Stimulated activated CD8-positive, alpha-beta memory T cell treated with anti-CD3 and anti-CD28 coated beads, Interleukin-15, amount 100 ng/mL, for 48 hours (primary cell): ENCODE measurements at regions not wholly inside any gene's neighbourhood (a gene's known extent, or its start where the extent isn't known, plus 50 kb on each side); places are given as distances from the start of the nearest gene placed in this dataset.

Source experiments
- DNase-seq, 2 donors: peaks; one replicate each; pipeline ENCODE4 v3.0.0-alpha.2; 2020; ENCODE audit warnings: low read depth in 2 of 2

DNA sequence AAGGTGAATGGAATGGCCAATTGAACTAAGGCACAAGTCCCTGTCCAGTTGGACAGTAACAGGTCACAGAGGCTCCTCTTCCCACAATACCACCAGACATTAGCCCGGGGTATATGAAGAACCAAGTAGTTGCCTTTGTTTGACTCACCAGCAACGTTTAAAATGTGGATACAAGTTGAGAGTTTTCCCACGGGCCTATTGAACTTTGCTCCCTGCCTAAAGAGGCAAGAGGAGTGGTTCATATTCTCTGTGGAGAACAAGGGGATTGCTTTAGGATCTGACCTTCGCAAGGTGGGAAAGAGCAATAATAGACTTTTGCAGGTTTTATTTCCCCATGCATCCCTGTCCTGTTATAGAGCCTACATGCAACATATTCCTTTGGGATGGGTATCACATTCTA lies 177.2 kb downstream of the POU4F1 start:
- DNase-seq = no peak

DNA sequence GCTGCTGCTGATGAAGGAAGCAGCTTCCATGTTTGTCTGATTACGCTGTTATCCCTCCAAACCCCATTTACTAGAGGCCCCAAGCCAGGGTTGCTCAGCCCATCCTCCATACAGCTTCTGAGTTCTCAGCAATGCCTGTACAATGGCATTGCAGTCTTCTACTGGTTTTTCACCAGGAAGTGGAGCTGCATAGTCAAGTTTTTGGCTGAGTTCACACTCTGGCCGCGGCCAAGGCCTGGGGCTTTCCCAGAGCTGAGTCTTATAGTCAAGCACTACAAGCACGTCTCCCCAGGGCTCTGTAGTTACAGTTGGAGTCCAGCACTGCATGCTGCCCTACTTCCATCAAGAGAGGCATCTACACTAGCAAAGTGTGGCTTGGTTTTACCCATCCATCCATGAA lies 182.5 kb downstream of the POU4F1 start:
- no peak for DNase-seq

- DNase-seq = no peak
Observed at GRCh38 chr13:78413887-78414553, 189.3 kb downstream of the POU4F1 start.

GRCh38 chr13:78410847-78411246 lies 192.5 kb downstream of the POU4F1 start:
- DNase-seq = no peak

DNA sequence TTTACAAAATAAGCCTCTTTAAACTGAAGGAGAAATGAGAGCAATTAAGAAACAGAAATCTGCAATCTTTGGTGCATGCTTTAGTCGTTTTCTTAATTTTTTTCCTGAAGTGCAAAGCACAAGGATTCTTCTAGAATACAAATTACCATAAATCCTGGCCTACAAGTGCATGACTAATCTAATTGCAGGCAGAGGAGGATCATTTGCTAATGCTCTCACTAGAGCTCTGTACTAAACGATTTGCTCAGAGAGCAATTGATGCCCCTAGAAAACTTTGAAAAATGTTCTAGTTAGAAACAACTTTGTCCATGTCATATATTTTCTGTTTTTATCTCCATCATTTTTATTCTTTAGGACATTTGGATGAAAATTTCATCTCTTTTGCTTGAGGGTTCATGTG lies 193.2 kb downstream of the POU4F1 start:
- no peak for DNase-seq

DNA sequence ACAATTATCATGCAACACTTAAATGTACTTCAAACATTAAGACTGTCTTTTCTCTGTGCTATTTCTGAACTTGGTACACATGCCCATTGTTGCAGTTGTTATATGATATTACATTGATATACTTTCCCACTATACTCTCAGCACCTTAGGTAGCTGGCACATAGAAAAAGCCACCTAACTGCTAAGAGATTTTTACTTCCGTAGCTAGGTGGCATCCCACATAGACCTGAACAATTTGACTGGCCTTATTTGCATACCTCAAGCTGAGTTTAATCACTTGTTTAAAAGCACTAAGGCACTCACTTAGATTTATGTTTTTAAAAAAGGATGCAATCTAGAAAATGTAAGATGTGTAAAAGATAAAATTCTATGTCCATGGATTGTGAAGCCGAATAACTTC lies 194.2 kb downstream of the POU4F1 start:
- no peak for DNase-seq

DNA sequence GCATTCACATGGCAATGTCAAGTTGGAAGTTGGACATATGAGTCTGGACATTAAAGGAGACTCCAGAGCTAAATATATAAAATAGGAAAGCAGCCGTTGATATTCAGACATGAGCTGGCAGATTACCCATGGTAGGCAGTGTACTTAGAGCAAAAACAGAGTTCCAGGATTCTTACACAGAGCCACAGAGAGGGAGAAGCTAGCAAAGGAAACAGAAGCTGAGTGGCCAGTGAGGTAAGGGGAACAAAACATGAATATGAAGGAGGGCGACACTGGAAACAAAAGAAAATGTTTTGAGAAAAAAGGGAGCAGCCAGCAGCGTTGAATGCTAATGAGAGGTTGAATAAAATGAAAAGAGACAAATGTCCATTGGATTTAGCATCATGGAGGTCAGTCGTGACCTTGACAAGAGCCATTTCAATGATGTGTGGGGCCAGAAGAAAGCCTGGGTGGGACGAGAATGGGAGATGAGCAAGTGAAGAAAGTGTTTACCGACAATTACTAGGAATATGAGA lies 198.4 kb downstream of the POU4F1 start:
- no peak for DNase-seq

- no peak for DNase-seq
Observed at GRCh38 chr13:78402708-78403400, 200.5 kb downstream of the POU4F1 start.

DNA sequence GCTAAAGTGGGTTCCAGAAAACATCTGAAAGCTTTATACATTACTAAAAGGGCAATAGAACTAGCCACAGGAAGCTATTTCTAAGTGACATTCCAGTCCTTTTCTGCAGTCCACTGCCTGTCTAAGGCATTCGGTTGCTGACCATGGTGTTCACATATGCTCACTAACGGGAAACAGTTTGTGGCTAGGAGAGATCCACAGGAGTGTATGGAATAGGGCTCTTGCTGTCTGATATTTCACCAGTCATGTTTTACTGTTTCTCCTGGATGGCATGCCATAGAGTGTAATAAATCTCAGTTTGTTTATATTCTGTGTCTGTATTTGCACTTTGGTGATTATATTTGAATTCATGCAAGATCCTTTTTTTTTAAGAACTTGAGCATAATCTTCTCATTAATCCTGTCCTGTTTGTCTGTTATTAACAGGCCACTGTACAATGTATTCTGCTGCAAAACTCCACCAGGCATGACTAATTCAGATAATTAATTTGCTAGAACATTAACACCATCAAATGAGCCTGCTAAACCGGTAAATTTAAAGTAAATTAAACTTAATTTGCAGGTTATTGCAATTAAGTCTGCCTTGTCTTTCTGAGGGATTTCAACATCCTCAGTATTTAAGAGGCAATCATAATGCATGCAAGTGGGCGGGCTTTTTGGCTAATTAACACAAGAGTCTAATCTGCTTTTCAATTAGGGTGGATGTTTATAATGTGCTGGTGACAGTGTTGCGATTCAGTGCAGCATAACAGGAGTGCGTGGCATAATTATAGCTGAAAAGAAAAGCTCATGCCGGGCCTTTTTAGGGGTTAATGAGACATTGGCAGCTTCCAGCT lies 201.3 kb downstream of the POU4F1 start:
- no peak for DNase-seq

GRCh38 chr13:78398743-78399410 lies 204.5 kb downstream of the POU4F1 start:
- no peak for DNase-seq

- no peak for DNase-seq
Observed at GRCh38 chr13:78393286-78394142, 209.8 kb downstream of the POU4F1 start.

- DNase-seq = no peak
Observed at GRCh38 chr13:78383899-78384298, 219.5 kb downstream of the POU4F1 start.

- DNase-seq = no peak
Observed at GRCh38 chr13:78383071-78383484, 220.3 kb downstream of the POU4F1 start.

- DNase-seq = no peak
Observed at GRCh38 chr13:78382491-78382890, 220.9 kb downstream of the POU4F1 start.

DNA sequence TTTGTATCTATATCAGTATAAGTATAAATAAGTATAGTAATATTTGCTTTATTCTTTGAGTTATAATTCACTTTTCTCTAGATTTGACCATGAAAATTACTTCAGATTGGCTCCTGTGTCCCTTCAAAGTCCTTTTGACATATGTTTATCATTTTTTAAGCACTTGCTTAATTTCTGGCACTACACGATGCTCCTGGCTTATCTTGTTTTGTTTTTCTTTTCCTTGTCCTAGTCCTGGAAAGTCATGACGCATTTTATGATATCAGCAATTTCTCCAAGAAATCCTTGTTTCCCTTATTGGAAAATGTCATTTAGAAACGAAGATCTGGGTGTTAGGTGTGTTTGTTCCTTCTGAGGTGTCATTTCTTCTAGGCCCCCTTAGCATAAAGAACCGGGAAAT lies 226.5 kb downstream of the POU4F1 start:
- DNase-seq = no peak

DNA sequence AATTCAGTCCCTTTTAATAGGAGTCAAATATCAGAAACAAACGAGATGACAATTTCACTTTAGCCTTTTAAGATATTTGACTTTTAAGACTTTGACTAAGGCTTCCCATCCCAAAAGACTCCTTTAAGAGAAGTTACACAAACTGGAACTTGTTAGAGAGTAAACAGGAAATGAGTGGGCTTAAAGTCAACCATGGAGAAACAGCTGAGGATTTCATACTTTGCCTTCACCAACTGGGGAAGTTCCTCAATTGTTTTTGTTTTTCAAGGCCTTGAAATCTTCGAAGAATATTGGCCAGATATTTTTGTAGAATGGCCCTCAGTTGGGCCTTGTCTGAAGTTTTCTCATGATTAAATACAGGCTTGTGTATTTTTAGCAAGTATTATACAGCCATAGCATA lies 227.3 kb downstream of the POU4F1 start:
- no peak for DNase-seq

DNA sequence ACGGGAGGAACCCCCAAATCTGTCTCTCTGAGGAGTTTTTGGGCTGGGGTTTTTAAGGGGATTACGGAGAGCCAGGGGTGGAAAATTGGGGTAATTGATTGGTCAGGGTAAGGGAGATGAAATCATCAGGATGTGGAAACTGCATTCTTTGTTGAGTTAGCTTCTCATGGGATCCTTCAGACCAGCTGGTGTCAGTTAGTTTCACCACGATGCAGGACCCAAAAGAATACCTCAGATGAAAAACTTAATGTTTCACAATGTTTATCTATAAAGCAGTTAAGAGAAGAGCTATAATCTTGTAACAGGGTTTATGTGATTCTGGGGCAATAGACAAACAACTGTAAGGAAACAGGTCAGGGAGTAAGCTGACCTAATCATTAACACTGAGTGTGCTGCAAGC lies 230.8 kb downstream of the POU4F1 start:
- no peak for DNase-seq

DNA sequence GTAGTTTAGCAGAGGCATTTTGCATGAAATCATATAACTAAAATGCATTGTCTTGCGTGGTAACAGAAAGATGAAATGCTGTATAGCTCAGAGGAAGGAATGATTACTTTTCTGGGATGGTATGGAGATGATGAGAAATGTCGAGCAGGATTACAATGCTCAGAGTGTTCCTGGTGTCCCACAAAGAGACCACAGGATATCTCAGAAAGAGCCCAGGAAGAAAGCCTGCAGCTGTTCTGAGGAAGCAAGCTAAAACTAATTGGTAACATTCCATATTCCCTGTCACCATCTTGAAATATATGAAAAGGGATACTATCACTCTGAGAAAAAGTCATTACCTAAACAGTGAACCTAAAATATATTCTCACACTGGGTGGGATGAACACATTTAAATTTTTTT lies 233.1 kb downstream of the POU4F1 start:
- no peak for DNase-seq

DNA sequence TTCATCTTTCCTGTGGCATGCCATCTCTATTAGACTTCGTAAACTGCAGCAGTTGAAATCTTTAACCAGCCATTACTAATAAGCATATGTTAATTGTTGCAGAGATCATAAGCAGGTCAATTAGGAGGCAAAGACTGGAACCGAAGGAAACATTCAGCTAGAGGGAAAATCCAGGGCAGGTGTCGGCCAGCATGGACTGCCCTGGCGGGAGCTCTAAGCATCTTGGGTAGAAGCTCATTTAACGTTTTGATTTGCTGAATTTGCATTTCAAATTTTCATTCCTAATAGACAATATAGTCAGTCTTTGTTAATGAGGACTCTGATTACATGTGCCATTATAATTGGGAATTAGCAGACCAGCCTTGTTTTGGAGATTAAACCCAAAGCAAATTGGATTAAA lies 238.6 kb downstream of the POU4F1 start:
- no peak for DNase-seq

DNA sequence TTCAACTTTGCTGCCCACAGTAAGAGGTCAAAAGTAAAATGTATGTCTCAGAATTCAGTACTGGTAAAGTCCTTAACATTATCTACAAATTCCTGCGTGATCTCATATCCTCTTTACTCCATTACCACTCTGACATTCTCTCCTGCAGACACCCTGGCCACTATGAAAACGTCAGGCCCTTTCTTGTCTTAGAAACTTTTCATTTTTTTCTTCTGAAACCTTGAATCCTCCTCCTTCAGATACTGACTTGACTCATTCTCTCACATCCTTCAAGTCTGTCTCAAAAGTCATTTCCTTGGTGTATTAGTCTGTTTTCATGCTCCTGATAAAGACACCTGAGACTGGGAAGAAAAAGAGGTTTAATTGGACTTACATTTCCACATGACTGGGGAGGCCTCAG lies 262.3 kb downstream of the POU4F1 start:
- no peak for DNase-seq

DNA sequence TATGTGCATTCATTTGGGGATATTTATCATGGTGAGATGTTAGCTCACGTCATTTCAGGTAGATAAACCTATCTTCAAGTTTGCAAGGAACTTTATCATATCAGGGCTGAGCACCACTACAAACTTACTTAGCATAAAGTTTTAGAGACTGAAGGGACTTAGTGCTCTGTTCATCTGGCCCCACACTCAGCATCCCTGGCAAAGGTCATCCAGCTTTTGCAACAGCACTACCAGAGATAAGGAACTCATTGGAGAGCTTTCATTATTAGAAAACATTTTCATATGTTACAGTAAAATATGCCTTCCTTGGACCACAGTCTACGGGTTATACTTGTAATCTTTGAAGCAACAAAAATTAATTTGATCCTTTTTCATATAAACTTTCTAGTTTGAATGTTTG lies 263.4 kb downstream of the POU4F1 start:
- DNase-seq = no peak
